Muscle of leg (tissue), 3 donors: ENCODE measurements at regions not wholly inside any gene's neighbourhood (a gene's known extent, or its start where the extent isn't known, plus 50 kb on each side); places are given as distances from the start of the nearest gene placed in this dataset.

Experiments used
- DNase-seq: peaks from one replicate; pipeline ENCODE4 v3.0.0; 2013
- H3K27ac ChIP-seq: one replicate; pipeline ENCODE4 v1.5.1; 2013; ENCODE audit warnings: mild to moderate bottlenecking, low read length, control low read depth
- H3K27me3 ChIP-seq: one replicate; pipeline ENCODE4 v1.6.1; 2013; ENCODE audit warnings: low read length; ENCODE audit not compliant: control insufficient read depth, insufficient read depth
- H3K36me3 ChIP-seq: one replicate; pipeline ENCODE4 v1.6.1; 2013; ENCODE audit warnings: low read length; ENCODE audit not compliant: control insufficient read depth, insufficient read depth
- H3K4me1 ChIP-seq: one replicate; pipeline ENCODE4 v1.6.1; 2013; ENCODE audit warnings: low read length; ENCODE audit not compliant: control insufficient read depth, insufficient read depth
- H3K4me3 ChIP-seq: one replicate; pipeline ENCODE4 v1.5.1; 2013; ENCODE audit warnings: low read length, control low read depth
- H3K9me3 ChIP-seq: replicated peaks from 2 replicates; pipeline ENCODE4 v1.6.1; 2013; ENCODE audit warnings: low read depth, low read length; ENCODE audit not compliant: control insufficient read depth
- WGBS: methylation state at CpG from one replicate; pipeline ENCODE4 v1.1.5; 2013; ENCODE audit warnings: missing lambda C conversion rate; ENCODE audit not compliant: insufficient coverage; 5-methylcytosine and 5-hydroxymethylcytosine counted together

- Histone ChIP-seq H3K27me3 (no peaks in the 10 kb centered on the region), H3K27ac (no peak overlapping the region), H3K9me3 (no peaks in the 10 kb centered on the region), H3K36me3 (no peaks in the 10 kb centered on the region), H3K4me1 (no peaks in the 10 kb centered on the region), H3K4me3 (no peak overlapping the region)
- WGBS, result no CpG with 5 or more reads among the region's 4 CpGs
- DNase-seq, result no peak
These were observed 94.1 kb upstream of the CHL1 start for GRCh38 chr3:102484-102883.

DNA sequence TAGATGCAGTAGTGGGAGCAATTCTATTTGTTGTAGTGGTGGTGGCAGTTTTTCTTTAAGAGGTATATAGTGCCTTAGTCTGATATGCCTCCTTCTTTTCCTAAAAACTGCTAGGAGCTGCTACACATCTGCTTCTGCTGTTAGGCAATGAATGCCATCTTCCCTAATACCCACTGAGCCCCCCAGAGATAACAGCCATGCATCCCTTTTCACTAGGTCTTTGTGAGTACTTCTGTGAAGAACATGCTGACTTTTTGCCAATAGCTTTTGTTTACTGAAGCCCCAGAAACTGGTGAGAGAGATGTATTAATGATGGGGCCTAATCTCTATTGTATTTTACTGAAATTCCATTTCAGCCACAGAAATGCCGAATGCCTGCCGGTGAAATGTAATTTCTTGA is 92.6 kb upstream of the CHL1 start:
- Histone ChIP-seq H3K9me3 (no peaks in the 10 kb centered on the region), H3K4me1 (no peaks in the 10 kb centered on the region), H3K27me3 (no peaks in the 10 kb centered on the region), H3K36me3 (no peaks in the 10 kb centered on the region), H3K4me3 (no peak overlapping the region), H3K27ac (no peak overlapping the region)
- DNase-seq, result no peak
- no CpG with 5 or more reads among the region's 2 CpGs for WGBS

GRCh38 chr3:105585-105984 is 91.0 kb upstream of the CHL1 start:
- Histone ChIP-seq H3K27me3 (no peaks in the 10 kb centered on the region), H3K4me1 (no peaks in the 10 kb centered on the region)
- no peak for DNase-seq

GRCh38 chr3:106619-107018 is 89.9 kb upstream of the CHL1 start:
- H3K4me1 ChIP-seq, result no peaks in the 10 kb centered on the region
- WGBS, result no CpG with 5 or more reads among the region's 2 CpGs

More at GRCh38 chr3:105585-105984, 91.0 kb upstream of the CHL1 start:
- 81% methylated on average over 3 of the region's 5 CpGs for WGBS
- Histone ChIP-seq H3K27ac (no peak overlapping the region), H3K9me3 (no peaks in the 10 kb centered on the region), H3K4me3 (no peak overlapping the region), H3K36me3 (no peaks in the 10 kb centered on the region)

DNA sequence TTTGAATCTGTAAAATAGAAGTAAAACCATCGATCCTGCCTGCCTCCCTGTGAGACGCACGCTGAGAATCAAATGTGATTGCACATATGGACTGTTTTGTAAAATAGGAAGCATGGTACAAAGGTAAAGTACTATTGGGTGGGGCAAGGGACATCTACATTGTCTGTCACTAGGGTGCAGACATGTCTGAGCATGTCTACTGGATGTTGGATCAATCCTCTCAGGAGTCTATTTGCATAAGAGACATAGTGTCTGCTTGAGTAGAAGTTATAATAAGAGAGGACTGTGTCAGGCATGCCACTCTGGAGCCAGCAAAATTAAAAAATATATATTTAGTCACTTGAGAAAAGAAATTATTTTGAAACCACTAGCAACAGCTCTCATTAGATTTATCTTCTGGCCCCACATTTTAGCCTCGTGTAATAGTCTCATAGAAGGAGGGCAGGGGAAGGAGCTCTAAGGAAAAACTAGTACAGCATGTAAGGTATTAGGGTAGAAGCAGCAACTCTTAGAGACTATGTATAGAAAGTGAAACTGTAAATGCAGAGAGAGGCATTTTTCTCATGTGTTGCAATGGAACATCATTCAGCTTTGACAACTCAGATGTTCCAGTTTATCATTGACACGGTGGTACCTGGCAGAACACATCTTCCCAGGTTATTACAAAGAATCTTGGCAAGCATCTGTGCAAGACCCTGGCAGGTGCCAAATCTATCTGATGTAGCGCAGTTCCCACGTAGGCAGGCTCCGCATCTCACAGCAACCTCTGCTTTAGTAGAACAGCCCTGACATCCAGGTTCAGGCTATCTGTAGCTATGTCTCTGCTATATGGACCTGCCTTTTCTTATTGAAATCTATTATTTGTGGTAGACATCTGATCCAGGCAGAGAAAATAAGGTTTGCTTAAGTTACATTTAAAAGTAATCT is 85.2 kb upstream of the CHL1 start:
- no peaks in the 10 kb centered on the region for H3K9me3 ChIP-seq
- H3K4me1 ChIP-seq, result no peaks in the 10 kb centered on the region
- no peak for DNase-seq
- WGBS, result 89% methylated on average over 7 of the region's 8 CpGs
- H3K27ac ChIP-seq, result no peak overlapping the region
- no peaks in the 10 kb centered on the region for H3K27me3 ChIP-seq
- H3K4me3 ChIP-seq, result no peak overlapping the region
- no peaks in the 10 kb centered on the region for H3K36me3 ChIP-seq

More at GRCh38 chr3:106619-107018, 89.9 kb upstream of the CHL1 start:
- no peaks in the 10 kb centered on the region for H3K36me3 ChIP-seq
- no peaks in the 10 kb centered on the region for H3K9me3 ChIP-seq
- H3K4me3 ChIP-seq, result no peak overlapping the region
- no peak overlapping the region for H3K27ac ChIP-seq
- H3K27me3 ChIP-seq, result no peaks in the 10 kb centered on the region
- DNase-seq, result no peak

GRCh38 chr3:112773-113172 is 83.8 kb upstream of the CHL1 start:
- Histone ChIP-seq H3K27ac (no peak overlapping the region), H3K9me3 (no peaks in the 10 kb centered on the region), H3K4me3 (no peak overlapping the region), H3K4me1 (no peaks in the 10 kb centered on the region), H3K36me3 (no peaks in the 10 kb centered on the region), H3K27me3 (no peaks in the 10 kb centered on the region)
- WGBS, result 83% methylated on average over 1 of the region's 2 CpGs
- DNase-seq, result no peak

GRCh38 chr3:118666-119065 is 77.9 kb upstream of the CHL1 start:
- Histone ChIP-seq H3K9me3 (no peaks in the 10 kb centered on the region), H3K36me3 (no peaks in the 10 kb centered on the region), H3K4me3 (no peak overlapping the region), H3K27ac (no peak overlapping the region), H3K27me3 (no peaks in the 10 kb centered on the region), H3K4me1 (no peaks in the 10 kb centered on the region)
- WGBS, result 83% methylated on average over 1 of the region's 1 CpG
- DNase-seq, result no peak

GRCh38 chr3:123341-123740 is 73.2 kb upstream of the CHL1 start:
- no peak overlapping the region for H3K27ac ChIP-seq
- DNase-seq, result peak; percentile 3
- WGBS, result no CpG with 5 or more reads among the region's 4 CpGs
- H3K36me3 ChIP-seq, result no peaks in the 10 kb centered on the region
- no peaks in the 10 kb centered on the region for H3K4me1 ChIP-seq
- no peaks in the 10 kb centered on the region for H3K9me3 ChIP-seq
- no peak overlapping the region for H3K4me3 ChIP-seq
- H3K27me3 ChIP-seq, result no peaks in the 10 kb centered on the region

GRCh38 chr3:124557-125179 is 71.9 kb upstream of the CHL1 start:
- WGBS, result no CpG with 5 or more reads among the region's 1 CpG
- no peak overlapping the region for H3K27ac ChIP-seq
- H3K36me3 ChIP-seq, result no peaks in the 10 kb centered on the region
- no peak overlapping the region for H3K4me3 ChIP-seq
- no peaks in the 10 kb centered on the region for H3K4me1 ChIP-seq
- no peaks in the 10 kb centered on the region for H3K27me3 ChIP-seq
- DNase-seq, result no peak
- no peaks in the 10 kb centered on the region for H3K9me3 ChIP-seq

DNA sequence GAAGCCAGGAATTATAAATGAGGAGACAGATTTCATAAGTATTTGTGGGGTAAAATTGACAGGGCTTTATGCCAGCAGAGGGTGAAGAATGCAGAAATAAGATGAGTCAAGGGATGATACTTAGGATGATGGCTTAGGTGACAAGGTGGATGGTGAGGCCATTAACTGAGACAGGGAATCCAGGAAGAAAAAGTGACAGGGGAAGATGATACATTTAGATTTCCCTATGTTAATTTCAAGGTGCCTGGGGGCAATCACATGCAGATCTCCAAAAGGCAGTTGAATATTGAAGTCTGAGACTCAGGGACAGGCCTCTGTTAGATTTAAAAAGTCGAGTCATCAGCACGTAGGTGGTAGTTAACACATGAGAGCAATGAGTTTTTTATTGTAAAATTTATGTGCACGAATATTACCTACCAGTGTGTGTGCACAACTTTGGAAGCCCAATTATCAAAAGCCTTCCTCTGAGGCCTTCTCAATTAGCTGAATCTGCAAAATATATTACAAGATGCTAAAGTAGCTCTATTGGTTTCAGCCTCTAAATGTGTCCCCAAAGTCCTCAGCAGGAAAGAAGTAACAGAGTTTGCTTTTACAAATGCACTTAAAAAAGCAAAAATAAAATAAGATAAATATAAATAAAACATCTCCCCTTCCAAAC is 67.9 kb upstream of the CHL1 start:
- no CpG with 5 or more reads among the region's 3 CpGs for WGBS
- no peak for DNase-seq
- H3K9me3 ChIP-seq, result no peaks in the 10 kb centered on the region
- H3K27me3 ChIP-seq, result no peaks in the 10 kb centered on the region
- no peak overlapping the region for H3K27ac ChIP-seq
- no peaks in the 10 kb centered on the region for H3K36me3 ChIP-seq
- H3K4me1 ChIP-seq, result no peaks in the 10 kb centered on the region
- H3K4me3 ChIP-seq, result no peak overlapping the region
